ENCODE measurements at regions not wholly inside any gene's neighbourhood (a gene's known extent, or its start where the extent isn't known, plus 50 kb on each side); places are given as distances from the start of the nearest gene placed in this dataset.

DNA sequence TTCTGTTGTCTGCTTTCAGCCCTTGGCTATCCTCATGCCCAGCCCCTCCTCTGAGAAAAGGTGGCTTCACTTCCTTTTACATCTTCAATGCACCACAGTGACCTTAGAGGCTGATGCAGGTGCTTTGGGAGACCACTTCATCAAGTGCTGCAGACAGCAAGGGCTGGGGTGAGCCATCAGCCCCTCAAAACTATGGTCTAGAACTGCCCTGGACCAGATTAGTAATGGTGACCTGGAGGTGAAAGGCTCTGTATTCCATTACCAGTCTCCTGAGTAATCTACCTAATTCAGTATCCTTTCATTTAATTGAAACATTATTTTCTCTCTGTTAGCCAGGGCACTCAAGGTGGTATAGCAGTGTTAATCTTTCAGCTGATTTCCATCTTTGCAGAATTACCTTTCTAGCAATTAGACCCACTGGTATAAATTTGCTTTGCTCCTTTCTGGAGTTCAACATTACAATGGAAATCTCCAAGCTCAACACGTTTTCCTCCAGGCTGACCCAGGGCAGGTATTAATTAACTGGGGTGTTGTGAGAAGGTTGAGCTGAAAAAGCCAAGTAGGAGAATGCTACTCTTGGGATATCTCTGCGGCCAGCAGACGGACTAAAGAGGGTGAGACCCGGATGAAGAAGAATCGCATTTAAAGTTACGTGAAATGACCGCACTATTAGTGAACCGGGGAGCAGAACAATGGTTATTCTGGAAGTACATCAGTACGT, 469.0 kb downstream of the MEIS1 start:
- ChIA-PET POLR2A (no interaction called here), CTCF (no interaction called here)
- H3K27ac ChIP-seq (ENCODE audit: insufficient read depth, low read depth, low read length) = no peak overlapping the region
- DNase-seq (ENCODE audit: low read depth, low spot score) (no peak), FAIRE-seq (no peak)
- no peaks in the 10 kb centered on the region for H4K20me1 ChIP-seq (replicated peaks; ENCODE audit: control insufficient read depth, extremely low read depth, insufficient read depth, low read length)
- no peaks in the 10 kb centered on the region for H3K36me3 ChIP-seq (ENCODE audit: control insufficient read depth in 2 of 2, extremely low read depth in 1 of 2, insufficient read depth in 2 of 2, low read length in 2 of 2)
- intact Hi-C loops (cut with micrococcal nuclease) (no loop called here), dilution Hi-C loops (cut with MboI; ENCODE audit: extremely low pct_ligation_motif_present, low sequenced_read_pairs) (no loop called here)
- no peak overlapping the region for H3K9ac ChIP-seq (replicated peaks; ENCODE audit: extremely low read depth, insufficient read depth, low read length)
- no peaks in the 10 kb centered on the region for H3K9me3 ChIP-seq (replicated peaks; ENCODE audit: control insufficient read depth, insufficient read depth, low read length)
- H3K79me2 ChIP-seq (ENCODE audit: control insufficient read depth, insufficient read depth, low read length) = no peaks in the 10 kb centered on the region
- H3K4me1 ChIP-seq (ENCODE audit: control insufficient read depth, extremely low read depth, insufficient read depth, low read length) = no peaks in the 10 kb centered on the region
- H3K4me3 ChIP-seq (replicated peaks in 1 of 3; ENCODE audit: insufficient read depth in 1 of 3, low read depth in 1 of 3, low read length in 3 of 3) = no peak overlapping the region
- BruUV-seq (replicated peaks) = no TSS peak
- H3K9me1 ChIP-seq (replicated peaks; ENCODE audit: control insufficient read depth, extremely low read depth, insufficient read depth, low read length) = no peaks in the 10 kb centered on the region
- no peaks in the 10 kb centered on the region for H3K27me3 ChIP-seq (ENCODE audit: control insufficient read depth in 2 of 2, insufficient read depth in 2 of 2, low read length in 2 of 2)
- H3K4me2 ChIP-seq (ENCODE audit: insufficient read depth, low read length) = no peak overlapping the region
- no peak overlapping the region for H2AFZ ChIP-seq (ENCODE audit: low read depth, low read length)
- no peak for TF ChIP-seq POLR2AphosphoS5 (IDR thresholded peaks at IDR 0.05; ENCODE audit: insufficient read depth, low read depth, low read length)
- no peak for TF ChIP-seq EZH2 (IDR thresholded peaks at IDR 0.05; ENCODE audit: borderline replicate concordance, low read depth, low read length, severe bottlenecking)
- no peak for TF ChIP-seq FOS (IDR thresholded peaks at IDR 0.05; ENCODE audit: borderline replicate concordance, insufficient read depth, low read length)
- no peak for TF ChIP-seq MYC (IDR thresholded peaks at IDR 0.05; ENCODE audit: low read depth, low read length)
- TF ChIP-seq, protein P1, sequence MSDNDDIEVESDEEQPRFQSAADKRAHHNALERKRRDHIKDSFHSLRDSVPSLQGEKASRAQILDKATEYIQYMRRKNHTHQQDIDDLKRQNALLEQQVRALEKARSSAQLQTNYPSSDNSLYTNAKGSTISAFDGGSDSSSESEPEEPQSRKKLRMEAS (IDR thresholded peaks at IDR 0.05; ENCODE audit: insufficient read depth, insufficient read length) = no peak
- TF ChIP-seq POLR2A (IDR thresholded peaks at IDR 0.05; ENCODE audit: low read depth, low read length) = no peak
- TF ChIP-seq, protein P2, sequence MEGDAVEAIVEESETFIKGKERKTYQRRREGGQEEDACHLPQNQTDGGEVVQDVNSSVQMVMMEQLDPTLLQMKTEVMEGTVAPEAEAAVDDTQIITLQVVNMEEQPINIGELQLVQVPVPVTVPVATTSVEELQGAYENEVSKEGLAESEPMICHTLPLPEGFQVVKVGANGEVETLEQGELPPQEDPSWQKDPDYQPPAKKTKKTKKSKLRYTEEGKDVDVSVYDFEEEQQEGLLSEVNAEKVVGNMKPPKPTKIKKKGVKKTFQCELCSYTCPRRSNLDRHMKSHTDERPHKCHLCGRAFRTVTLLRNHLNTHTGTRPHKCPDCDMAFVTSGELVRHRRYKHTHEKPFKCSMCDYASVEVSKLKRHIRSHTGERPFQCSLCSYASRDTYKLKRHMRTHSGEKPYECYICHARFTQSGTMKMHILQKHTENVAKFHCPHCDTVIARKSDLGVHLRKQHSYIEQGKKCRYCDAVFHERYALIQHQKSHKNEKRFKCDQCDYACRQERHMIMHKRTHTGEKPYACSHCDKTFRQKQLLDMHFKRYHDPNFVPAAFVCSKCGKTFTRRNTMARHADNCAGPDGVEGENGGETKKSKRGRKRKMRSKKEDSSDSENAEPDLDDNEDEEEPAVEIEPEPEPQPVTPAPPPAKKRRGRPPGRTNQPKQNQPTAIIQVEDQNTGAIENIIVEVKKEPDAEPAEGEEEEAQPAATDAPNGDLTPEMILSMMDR (IDR thresholded peaks at IDR 0.05; ENCODE audit: extremely low read depth in 1 of 2, insufficient read depth in 1 of 2, low read depth in 1 of 2, low read length in 2 of 2) = no peak
- TF ChIP-seq JUN (IDR thresholded peaks at IDR 0.05; ENCODE audit: borderline replicate concordance, insufficient read depth, insufficient read length, low read depth) = no peak

Data from endothelial cell of umbilical vein (primary cell).